SK-N-SH (cell line): ENCODE measurements at regions not wholly inside any gene's neighbourhood (a gene's known extent, or its start where the extent isn't known, plus 50 kb on each side); places are given as distances from the start of the nearest gene placed in this dataset.

Experiments used
- CTCF ChIP-seq: fragments of 200-600 bp; sonication (generic); IDR thresholded peaks from 2 replicates; pipeline ENCODE4 v1.6.1; 2017; ENCODE audit warnings: antibody characterized with exemption, mild to moderate bottlenecking, moderate library complexity
- ELF1 ChIP-seq: IDR thresholded peaks from 2 replicates; pipeline ENCODE4 v1.4.0; 2012
- FOXJ3 ChIP-seq: sonication (generic); formaldehyde crosslinking; IDR thresholded peaks from 2 replicates; pipeline ENCODE4 v1.5.1; 2020; ENCODE audit warnings: mild to moderate bottlenecking, missing genetic modification reagents
- GABPA ChIP-seq: IDR thresholded peaks from 2 replicates; pipeline ENCODE4 v1.4.0; 2012; ENCODE audit warnings: low read depth, mild to moderate bottlenecking
- IRF3 ChIP-seq: fragments of 150-350 bp; IDR thresholded peaks from 2 replicates; pipeline ENCODE4 v1.6.1; 2016; ENCODE audit warnings: mild to moderate bottlenecking, low read depth, low read length
- JUND ChIP-seq: IDR thresholded peaks from 2 replicates; pipeline ENCODE4 v1.4.0; 2012
- MAX ChIP-seq: IDR thresholded peaks from 2 replicates; pipeline ENCODE4 v1.4.0; 2012; ENCODE audit warnings: low read depth
- NRF1 ChIP-seq: IDR thresholded peaks from 2 replicates; pipeline ENCODE4 v1.6.1; 2012; ENCODE audit warnings: low read depth, mild to moderate bottlenecking, low read length
- POLR2AphosphoS5 ChIP-seq: IDR thresholded peaks from 2 replicates; pipeline ENCODE4 v1.6.1; 2012; ENCODE audit warnings: low read depth, low read length
- RAD21 ChIP-seq: IDR thresholded peaks from 2 replicates; pipeline ENCODE4 v1.6.1; 2012; ENCODE audit warnings: mild to moderate bottlenecking, low read length
- REST ChIP-seq: IDR thresholded peaks from 2 replicates; pipeline ENCODE4 v1.6.1; 2012; ENCODE audit warnings: mild to moderate bottlenecking, low read depth, low read length, moderate library complexity
- SMC3 ChIP-seq: IDR thresholded peaks from 2 replicates; pipeline ENCODE4 v1.6.1; 2012; ENCODE audit warnings: low read depth, low read length, improper control_type of control experiment
- TCF12 ChIP-seq: IDR thresholded peaks from 2 replicates; pipeline ENCODE4 v1.4.0; 2012
- USF2 ChIP-seq: fragments of 150-350 bp; IDR thresholded peaks from 2 replicates; pipeline ENCODE4 v1.6.1; 2017; ENCODE audit warnings: antibody characterized with exemption, low read length, low read depth, borderline replicate concordance

- TF ChIP-seq MAX: no peak
- no peak for TF ChIP-seq USF2
- TF ChIP-seq RAD21: no peak
- no peak for TF ChIP-seq REST
- no peak for TF ChIP-seq TCF12
- no peak for TF ChIP-seq POLR2AphosphoS5
- no peak for TF ChIP-seq GABPA
- no peak for TF ChIP-seq CTCF
- TF ChIP-seq FOXJ3: no peak
- TF ChIP-seq ELF1: no peak
- TF ChIP-seq IRF3: no peak
- no peak for TF ChIP-seq JUND
- no peak for TF ChIP-seq NRF1
- no peak for TF ChIP-seq SMC3
Measured at GRCh38 chr16:8453359-8453758, 137.0 kb downstream of the TMEM114 start.
